Stimulated activated CD4-positive, alpha-beta T cell treated with anti-CD3 and anti-CD28 coated beads, Interleukin-4, amount 100 ng/mL, for 48 hours (primary cell): ENCODE measurements at regions not wholly inside any gene's neighbourhood (a gene's known extent, or its start where the extent isn't known, plus 50 kb on each side); places are given as distances from the start of the nearest gene placed in this dataset.

ENCODE experiments used
- DNase-seq, 2 donors: peaks; one replicate each; pipeline ENCODE4 v3.0.0-alpha.2; 2020; ENCODE audit warnings: low read depth in 2 of 2

DNA sequence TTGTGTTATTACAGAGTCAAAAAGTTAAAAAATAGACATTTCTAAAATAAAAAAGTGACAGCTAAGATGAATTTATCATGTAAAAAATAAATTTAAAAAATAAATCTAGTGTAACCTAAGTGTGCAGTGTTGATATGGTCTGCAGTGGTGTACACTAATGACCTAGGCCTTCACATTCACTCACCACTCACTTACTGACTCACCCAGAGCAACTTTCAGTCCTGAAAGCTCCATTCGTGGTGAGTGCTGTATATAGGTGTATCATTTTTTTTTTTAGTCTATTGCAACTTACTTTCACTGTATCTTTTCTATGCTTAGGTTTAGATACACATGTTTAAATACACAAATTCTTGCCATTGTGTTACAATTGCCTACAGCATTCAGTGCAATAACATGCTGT lies 459.4 kb upstream of the ROBO1 start:
- DNase-seq, result no peak

DNA sequence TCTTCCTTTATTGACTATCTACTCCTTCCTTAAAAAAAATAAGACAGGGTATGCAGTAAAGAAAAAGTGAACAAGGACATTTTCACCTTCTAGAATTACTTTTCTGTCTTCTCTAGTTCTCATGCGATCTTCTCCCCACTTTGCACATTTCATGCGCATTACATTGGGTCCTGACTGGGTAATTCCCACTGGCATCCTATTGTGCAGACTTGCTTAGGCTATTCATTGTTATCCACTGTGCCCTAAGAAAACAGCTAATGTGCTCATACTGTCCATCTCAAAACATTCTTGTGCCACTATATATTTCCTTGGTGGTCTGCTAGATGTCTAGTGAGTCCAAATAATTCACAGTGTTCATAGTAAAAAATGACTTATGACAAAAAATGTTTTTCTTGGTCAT lies 447.4 kb upstream of the ROBO1 start:
- no peak for DNase-seq

DNA sequence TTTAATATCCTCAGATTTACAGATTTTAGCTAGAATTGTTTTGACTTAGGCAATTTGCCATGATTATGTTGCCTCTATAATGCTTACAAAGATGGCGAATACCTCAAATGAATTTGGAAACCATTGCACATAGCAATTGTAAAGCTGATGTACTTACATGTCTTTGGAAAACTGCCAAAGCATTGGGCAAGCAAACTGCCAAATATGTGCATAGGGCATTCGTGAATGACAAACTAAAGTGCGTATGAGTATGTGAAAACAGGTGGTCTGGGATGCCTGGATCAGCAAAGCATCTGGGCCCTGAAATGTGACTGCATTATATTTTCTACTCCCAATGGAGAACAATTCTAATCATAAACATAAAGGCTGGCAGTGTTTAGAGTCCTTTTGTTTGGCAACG lies 445.3 kb upstream of the ROBO1 start:
- no peak for DNase-seq

DNA sequence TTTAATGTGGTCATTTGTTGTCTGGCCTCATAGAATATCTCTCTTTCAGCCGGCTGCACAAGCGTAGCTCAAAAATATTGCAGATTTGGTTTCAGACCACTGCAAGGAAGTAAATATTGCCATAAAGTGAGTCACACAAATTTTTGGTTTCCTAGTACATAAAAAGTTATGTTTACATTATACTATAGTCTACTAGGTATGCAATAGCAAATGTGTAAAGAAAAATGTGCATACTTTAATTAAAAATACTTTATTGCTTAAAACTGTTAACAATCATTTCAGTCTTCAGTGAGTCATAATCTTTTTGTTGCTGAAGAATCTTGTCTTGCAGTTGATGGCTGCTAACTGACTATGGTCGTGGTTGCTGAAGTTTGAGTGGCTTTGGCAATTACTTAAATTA lies 425.1 kb upstream of the ROBO1 start:
- DNase-seq, result no peak

DNA sequence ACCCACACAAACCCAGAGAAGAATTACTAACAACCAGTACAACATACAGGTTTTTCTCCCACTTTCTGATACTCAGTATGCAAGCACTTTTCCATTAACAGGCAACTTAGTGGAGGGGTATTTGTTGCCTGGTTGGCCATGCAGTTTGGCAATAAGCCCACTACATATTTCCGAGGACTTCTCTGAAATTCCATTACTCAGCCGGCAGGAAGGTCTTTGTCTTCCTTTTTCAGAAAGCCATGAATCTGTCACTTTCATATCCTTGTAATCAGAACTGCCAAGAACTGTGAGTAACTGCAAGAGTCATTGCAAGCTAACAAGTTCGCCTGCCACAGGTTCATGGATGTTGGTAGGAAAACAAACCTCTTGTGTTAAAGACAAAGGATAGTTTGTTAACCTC lies 422.3 kb upstream of the ROBO1 start:
- DNase-seq, result no peak

DNA sequence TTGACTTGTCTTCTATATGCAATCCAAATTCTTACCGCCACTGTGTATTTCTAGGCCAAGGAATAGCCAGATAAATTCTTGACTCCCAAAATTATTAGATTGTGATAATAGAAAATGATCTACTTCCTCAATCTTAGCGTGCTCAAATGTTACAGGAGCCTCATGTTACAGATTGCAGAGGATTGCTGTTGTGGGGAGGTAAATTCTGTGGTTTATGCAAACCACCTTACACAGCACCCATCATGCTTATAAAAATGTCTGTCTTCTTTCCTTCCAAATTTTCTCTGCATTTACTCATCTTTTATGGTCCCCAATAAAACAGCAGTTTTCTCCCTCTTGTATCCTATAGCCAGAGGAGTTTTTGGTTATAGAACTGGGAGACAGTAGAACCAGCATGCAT lies 420.2 kb upstream of the ROBO1 start:
- no peak for DNase-seq

DNA sequence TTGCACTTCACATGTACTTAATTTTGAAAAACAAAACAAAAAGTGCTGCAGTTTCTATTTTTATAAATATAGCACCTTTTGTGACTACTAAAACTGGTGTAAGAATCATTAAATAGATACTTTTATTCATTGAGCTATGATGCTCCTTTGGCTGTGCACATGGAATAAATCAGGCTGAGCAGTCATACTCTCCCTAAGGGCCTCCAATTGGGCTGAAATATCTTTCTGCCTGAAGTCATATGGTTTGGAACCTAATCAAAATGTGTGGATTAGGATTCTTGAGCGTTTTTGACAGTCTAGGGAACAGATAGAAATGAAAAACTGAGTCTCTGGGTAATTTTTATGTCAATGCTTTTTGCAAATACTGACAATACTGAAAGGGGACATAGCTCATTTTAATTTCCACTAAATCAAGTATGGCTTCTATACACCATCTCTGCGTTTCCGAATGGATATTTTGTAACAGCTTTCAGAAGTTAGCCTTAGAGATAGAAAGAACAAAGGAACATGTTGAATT lies 392.2 kb upstream of the ROBO1 start:
- no peak for DNase-seq

DNA sequence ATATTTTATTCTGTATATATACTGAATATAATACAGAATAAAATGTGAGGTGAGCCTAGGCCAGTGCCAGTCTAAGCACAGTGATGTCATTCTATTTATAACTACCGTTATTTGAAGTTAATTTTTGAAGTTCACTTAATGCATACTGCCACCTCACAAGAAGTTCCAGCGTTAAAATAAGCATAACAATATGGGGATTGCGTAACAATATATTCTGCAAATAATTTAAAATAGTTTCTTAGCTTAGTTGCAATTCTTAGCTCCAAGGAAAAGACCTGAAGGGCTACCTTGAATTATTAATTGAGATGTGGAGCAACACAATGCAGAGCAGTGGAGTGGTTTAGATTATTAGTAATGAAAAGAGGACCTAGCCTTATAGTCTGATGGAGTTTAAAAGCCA lies 390.5 kb upstream of the ROBO1 start:
- no peak for DNase-seq

DNA sequence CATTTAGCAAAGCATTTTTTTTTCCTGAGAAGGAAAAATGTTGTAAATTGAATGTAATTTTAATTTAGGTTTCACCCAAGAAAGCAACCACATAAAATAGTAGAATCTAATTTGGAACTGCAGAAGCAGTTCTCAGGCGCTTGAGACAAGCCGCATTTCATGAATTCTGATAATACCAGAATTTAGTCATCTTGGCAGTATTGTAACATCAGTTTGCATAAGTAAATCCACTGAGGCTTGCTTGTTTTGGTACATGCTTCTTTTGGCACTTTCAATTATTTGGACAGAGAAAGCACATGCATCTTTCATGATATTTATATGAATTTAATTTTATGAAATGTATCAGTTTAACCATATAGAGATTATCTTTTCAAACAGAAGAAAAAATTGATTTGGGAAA lies 389.7 kb upstream of the ROBO1 start:
- DNase-seq, result no peak

DNA sequence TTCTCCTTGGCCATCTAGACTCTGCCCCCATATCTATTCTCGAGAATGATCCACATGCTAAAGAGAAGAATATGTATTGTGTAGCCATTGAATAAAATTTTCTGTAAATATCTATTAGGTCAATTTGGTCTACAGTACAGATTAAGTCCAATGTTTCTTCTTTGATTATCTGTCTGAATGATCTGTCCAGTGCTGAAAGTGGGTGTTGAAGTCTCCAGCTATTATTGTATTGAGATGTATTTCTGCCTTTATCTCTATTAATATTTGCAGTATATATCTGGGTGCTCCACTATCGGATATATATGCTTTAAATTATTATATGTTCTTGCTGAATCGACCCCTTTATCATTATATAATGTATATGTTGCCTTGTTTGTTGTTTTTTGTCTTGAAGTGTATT lies 384.9 kb upstream of the ROBO1 start:
- no peak for DNase-seq

DNA sequence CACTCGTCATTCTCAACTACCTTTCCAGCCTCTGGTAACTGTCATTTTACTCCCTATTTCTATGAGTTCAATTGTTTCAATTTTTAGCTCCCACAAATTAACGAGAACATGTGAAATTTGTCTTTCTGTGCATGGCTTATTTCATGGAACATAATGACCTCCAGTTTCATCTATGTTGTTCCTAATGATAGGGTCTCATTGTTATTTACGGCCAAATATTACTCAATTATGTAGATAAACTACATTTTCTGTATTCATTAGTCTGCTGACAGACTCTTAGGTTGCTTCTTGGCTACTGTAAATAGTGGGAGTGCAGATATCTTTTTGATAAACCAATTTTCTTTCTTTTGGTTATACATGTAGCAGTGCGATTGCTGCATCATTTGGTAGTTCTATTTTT lies 374.9 kb upstream of the ROBO1 start:
- no peak for DNase-seq

DNA sequence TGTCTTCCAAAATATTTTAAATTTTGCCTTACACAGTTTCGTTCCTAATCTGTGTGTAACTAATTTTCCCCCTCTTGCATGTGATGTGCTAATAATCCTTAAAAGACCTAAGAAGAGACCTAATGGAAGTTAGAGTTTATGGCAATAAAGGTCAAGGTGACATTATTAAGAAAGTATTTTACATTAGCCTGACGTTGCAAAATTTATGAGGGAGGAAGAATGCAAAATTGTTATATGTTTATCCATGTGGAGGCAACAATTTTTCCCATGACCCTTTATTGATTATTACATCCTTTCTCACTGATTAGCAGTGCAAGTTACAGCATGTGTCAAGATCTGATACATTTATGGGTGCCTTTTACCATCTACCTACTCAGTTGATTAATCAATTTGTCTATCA lies 373.8 kb upstream of the ROBO1 start:
- no peak for DNase-seq

DNA sequence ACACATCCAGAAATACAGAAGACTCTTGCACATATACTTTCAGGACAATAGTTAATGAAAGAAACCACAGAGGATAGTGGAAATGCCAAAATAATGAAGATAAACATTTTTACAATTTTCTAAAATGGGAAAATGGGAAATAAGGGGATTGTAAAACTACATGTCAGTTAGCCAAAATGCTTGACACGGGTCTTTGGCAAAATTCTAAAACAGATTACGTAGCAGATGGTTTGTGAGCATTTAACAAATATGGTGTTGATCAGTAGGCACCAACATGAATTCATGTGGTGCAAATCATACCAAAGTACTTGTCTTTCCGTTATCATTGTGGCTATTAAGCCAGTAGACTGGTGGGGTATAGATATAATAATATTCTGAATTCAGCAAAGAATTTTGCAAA lies 348.5 kb upstream of the ROBO1 start:
- no peak for DNase-seq

DNA sequence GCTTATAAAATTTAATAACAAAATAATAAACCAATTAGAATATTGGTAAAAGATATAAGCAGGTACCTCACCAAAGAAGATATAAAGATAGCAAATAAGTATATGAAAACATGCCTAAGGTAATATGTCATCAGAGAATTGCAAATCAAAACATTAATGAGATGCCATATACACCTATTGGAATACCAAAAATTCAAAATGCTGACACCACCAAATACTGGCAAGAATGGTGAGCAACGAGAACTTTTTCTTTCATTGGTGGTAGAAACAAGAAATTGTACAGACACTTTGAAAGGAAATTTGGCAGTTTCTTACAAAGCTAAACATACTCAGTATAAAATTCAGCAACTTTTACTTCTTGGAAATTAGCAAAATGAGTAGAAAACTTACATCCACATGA lies 346.9 kb upstream of the ROBO1 start:
- no peak for DNase-seq

DNA sequence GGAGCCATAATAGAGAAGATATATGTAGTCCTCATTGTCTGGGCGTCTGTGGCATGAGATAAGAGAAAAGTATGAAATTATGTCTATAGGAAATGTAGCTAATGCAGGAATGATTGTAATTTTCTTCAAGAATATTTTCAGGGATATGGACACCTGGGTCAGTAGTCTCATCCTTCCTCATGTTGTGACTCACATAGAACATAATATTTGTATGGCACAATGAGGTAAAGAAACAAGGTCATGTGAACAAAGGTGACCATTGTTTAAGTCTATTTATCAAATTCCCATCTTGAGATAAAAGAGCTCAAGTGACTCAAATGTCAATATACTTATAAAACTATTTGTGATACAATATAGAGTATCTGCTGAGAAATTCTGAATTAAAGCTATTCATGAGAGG lies 345.5 kb upstream of the ROBO1 start:
- DNase-seq, result no peak

DNA sequence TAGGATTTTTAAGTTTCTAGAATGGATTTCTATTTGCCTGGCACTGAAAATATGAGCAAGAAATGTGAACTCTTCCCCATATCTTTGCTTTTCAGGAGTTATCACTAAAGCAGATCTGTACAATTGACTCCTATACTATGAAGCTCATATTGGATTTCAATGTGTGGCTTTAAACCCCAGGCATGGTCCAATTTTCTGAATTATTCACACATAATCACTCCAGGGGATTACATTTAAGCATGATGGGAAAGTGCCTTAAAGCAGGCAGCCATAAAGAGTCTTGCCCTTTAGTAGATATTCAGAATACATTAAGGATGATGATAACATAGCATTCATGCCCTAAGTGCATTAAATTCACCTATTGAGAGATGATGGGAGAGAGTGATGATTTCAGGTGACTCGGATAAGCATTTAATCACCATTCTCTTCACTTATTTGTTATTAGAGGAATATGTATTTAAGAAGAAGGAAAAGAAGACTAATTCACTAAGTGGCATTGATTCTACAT lies 331.8 kb upstream of the ROBO1 start:
- DNase-seq, result no peak

DNA sequence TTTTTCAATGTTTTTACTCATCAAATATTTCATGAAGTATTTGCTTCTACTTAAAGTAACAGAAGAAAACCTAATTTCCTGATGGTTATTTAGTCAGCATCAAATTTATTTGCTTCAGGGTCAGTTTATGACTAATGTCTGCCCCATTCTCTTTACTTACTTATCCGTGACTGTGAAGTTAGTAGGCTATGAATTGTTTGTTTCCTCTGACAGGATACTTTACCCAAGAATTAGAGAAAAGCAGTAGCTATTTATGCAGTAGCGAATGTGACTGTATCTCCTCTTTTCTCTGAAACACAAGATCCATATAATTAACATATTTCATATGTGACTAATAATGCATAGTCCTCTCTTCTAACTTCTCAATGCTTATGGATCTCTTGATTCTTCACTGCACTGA lies 329.9 kb upstream of the ROBO1 start:
- DNase-seq, result no peak

DNA sequence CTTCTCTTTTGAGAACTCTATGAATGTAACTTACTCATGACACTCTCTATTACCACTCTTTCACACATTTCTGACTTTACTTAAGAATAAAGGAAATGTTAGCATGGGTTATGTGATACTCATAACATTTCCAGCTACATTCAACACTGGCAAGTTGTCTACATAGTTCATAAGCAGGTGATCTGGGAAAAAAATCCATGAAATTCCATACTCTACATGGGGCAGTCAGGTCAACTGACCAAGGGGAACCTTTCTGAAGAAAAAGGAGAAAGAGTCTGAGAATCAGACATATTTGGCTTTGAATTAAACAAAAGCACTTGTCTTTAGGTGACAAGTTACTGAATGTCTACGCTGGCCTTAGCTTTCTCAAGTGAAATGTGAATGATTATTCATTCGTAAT lies 329.1 kb upstream of the ROBO1 start:
- no peak for DNase-seq

DNA sequence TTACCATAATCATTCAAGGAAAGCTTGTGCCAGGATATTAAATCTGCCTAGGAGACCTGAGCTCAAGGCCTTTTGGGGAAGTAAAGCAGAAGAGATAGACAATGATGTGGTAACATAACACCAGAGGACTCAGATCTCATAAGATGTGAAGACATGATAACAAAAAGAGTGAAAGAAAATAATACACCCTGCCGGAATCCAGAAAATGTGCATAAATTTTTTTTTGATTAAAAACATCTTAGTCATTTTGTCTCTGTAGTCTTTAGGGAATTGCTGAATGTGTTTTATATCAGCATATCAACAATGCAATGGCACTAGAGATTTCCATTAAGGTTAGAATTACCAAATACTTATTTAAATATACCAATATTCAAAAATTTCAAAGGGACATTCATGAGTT lies 326.8 kb upstream of the ROBO1 start:
- DNase-seq, result no peak

DNA sequence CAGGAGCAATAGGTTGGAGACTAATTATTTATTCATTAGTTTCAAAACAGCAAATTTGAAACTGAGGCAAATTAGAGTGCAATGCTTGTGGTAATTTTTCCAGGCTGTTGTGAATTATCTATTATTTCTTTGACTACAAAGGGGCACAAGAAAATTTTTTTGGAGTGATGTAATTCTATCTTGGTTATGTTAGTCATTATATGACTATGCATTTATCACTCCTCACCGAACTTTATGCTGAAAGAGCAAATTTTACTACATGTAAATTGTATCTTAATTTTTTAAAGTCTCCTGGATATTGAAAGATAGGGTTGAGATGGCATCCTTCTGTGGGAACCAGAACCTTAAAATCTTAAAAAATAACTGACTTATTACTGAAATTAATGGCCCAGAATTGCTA lies 320.0 kb upstream of the ROBO1 start:
- no peak for DNase-seq

DNA sequence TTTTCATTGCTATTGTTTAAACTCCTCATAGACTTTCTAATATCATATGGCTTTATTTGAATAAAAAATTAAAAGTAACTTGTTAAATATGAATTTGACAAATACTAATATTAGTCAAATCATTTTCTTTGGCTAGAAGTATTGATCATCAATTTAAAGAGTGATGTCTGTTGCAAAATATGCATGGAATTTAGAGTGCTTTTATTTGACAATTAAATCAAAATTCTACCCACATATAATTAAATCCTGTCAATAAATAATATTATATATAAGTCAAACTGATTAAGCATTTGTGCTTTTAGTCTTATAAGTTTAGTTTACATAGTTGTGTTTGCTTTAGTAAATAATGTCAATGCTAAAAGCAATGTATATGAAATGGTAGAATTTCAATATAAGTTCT lies 318.6 kb upstream of the ROBO1 start:
- no peak for DNase-seq

DNA sequence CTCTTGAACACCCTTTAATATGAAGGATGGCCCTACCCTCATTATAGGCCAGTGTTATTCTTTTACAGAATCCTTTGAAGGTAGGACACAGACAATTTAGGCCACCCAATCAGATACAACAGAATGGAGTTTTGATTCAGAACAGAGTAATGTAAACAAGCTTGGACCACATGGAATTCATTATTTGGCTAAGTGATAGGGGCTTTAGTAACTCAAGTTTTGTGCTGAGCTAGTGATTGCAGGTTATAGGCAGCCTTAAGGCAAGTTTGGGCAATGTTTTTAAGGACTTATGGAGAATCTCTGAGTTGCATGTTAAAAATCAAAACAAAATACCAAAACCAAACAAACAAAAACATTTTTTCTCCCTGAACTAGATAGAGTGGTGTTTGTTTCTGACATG lies 312.1 kb upstream of the ROBO1 start:
- no peak for DNase-seq

DNA sequence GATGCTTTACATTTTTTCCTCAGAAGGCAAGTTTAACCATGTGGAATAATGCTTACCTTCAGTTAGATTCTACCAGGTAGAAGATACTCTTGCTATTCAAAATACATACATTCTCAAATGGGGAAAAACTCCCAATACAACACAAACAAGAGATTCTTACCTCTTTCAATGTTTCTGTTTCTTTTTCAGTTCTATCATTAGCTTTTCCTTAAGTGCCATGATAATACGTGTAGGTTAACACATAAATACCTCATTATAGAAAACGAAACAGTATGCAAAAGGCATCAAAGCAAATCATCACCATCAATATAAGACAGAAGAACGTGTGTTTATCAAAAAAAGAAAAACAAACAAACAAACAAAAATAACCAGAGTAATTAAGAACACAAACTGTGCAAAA lies 300.7 kb upstream of the ROBO1 start:
- DNase-seq, result no peak

DNA sequence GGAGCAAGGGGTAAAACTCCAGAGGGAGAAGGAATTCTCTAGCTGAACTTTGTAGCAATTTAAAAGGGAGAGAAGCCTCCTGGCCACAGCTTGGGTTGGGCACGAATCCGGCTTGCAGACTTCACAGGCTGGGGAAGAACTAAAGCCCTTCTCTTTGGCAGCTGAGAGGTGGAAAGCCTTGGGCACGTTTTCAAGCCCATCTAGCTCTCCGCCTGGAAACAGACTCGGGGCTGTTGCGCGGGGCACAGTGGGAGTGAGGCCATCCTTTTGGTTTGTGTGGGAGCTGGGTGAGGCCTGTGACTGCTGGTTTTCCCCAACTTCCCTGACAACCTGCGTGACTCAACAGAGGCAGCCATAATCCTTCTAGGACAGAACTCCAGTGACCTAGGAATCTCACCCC lies 295.7 kb upstream of the ROBO1 start:
- no peak for DNase-seq

DNA sequence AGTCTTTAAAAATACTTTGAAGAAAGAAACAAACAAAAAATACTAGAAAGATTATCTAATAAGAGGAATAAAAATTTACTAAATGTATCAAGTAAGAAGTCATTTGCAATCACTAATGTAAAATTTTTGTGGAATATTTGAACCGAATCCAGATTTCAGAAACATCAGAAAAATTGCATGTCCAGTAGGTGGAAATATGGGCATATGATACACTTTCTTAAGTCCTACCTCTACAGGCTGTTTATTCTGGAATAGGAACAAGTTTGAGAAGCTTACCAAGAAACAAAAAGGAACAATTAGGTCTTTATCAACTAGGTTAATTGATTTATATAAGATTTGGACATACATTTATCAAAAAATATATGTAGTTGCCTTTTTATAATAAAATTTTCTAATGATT lies 292.9 kb upstream of the ROBO1 start:
- DNase-seq, result no peak
